Stimulated activated CD4-positive, alpha-beta T cell treated with anti-CD3 and anti-CD28 coated beads, Interleukin-2, amount 100 ng/mL, for 4 hours (primary cell): ENCODE measurements at regions not wholly inside any gene's neighbourhood (a gene's known extent, or its start where the extent isn't known, plus 50 kb on each side); places are given as distances from the start of the nearest gene placed in this dataset.

Experiments
- DNase-seq: peaks from one replicate; pipeline ENCODE4 v3.0.0-alpha.2; 2020; ENCODE audit warnings: low read depth

DNA sequence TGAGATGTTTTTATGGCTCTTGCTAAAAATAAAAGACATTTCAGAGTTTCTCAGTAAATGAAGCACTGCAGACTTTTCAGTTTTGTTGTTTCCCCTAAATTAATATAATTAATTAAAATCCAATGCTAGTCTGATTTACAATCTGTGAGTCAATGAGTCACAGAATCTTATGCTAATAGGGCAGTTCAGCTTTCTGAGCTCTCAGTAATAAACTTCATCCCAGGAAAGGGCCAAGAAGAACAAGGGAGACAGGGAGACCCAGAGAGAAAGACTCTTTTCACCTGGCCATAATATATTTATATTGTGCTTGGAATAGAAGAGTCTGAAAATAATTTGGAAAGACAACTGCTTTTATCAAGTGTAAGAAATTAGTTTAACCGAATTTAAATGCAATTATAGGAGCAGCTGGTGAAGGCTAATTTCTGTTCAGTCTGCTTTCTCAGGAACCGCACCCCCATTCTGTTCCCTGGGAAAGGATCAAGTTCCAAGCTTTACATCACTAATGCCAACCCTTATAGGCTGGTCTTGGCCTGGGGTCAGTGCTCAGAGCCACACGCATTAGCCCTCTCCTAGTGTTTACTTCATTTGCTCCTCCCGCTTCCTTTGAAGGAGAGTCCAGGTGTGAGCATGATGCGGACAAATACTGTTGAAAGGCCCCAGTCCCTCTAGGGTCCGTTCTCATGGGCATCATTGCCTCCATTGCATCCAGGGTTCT, 145.6 kb downstream of the ZBTB18 start:
- DNase-seq: no peak

DNA sequence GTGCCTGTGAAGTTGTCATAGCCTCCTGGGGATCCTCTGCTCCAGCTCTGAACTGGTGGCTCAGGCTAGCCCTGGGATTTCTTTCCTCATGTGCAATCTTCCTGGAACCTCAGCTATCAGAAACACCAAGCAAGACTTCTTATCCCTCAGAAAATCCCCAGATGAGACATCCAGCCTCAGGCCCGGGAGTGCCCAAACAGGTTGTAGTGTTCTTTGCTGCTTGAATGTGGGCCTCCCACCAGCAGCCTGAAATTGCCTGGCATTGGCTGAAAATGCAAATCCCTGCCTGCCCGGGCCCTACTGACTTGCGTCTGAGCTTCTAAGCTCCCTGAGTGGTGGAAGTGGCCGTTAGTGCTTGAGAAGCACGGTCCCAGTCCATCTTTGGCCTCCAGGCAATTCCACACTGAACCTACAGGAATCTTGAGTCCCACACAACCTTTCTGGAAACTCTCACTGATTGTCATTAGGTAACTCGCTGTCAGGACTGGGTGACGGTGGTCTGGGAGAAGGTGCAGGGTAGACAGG, 146.8 kb downstream of the ZBTB18 start:
- no peak for DNase-seq

DNA sequence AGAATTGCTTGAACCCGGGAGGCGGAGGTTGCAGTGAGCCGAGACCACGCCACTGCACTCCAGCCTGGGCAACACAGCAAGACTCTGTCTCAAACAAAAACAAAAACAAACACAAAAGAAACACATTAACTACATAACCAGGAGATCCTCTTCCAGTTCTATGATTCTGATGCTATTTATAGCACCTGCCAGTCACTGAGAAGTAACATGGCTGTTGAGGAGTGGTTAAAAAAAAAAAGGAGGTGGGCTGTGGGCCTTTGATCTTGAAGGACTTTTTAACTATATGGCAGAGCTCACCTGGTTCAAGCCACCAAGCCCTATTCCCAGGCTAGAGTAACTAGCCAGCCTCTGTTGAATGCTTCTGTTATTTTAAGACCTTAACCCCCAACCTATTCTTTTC, 148.8 kb downstream of the ZBTB18 start:
- DNase-seq: no peak

DNA sequence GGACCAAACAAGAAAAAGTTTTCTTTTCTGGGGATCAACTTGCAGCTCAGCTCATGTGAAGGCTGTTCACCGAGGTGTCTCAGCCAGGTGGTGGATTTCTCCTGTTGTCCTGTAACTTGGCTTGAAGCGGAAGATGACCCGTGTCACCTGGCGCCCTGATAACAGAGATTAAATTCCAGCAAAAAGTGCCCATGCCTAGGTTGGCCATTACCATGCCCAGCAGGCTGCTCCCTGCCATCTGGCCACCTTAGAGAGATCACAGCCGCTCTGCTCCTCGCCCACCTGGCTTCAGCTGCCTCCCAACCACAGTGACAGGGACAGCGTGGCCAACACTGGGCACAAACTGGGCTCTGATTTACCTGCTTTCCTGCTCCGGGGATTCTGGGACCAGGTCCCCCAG, 149.5 kb downstream of the ZBTB18 start:
- DNase-seq: no peak

DNA sequence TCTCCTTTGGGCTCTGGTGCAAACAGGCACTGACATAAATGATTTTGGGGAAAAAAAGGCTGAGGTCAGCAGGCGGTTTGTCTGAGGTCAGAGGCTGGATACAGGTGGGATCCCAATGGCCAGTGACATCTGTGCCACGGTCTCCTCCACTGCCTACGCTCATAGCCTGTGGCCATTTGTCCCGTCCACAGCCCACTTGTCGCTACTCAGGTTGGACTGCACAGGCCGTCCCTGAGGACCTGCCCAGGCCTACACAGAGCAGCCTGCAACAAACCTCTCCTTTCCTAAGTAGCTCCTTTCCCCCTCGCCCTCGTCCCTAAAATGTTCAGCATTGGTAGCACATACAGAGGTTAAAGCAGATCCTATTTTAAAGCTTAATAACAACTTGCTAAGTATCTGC, 150.7 kb downstream of the ZBTB18 start:
- DNase-seq: no peak

DNA sequence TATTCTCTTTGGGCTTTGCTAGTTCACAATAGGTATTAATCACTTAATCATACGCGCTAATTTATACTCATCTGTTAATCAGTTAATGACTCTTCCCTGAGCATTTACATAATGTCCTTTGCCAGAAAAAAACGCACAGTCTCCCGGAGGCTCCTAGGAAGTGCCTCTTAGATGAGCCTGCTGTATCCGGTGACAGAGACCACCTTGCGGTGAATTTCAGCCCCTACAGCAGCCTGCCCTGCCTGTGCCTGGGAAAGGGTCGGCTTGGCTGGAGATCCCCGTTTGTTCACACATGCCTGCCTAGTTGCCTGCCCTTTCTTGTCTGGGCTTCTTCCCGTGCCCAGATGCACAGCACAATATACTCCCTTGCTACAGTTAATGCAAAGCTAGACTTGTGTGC, 152.9 kb downstream of the ZBTB18 start:
- no peak for DNase-seq

DNA sequence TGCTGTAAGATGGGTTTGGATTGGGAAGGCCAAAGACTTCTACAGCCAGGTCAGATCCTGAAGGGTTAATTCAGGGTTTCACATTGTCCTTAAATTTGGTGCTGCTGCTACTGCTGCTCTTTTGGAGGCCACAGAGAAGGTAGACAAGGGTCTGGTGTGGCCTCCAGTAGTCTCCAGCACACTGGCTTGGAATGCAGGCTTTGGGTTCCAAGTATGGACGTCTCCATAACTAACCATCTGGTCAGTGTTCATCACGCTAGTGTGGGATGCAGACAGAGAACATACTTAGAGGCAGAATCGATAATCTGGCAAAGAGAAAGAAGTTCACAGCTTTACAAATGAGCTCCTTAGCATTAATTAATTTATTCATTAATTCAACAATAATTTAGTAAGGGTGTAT, 154.1 kb downstream of the ZBTB18 start:
- no peak for DNase-seq

DNA sequence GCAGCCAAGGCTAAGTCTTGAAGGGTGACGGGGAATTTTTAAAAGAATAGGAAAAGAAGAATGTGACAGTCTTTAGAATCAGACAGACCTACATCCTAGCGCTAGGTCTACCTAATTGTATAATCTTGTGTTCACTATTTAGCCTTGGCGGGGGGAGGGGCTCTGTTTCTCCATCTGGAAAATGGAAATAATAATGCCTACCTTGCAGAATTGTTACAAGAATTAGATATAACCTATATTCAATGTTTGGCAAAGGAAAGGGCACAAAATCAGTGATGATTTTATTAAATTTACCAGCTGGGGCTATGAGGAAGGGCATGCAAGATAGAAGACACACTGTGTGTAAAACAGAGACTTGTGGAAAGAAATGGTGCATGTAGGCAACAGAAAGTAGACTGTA, 154.8 kb downstream of the ZBTB18 start:
- DNase-seq: no peak

DNA sequence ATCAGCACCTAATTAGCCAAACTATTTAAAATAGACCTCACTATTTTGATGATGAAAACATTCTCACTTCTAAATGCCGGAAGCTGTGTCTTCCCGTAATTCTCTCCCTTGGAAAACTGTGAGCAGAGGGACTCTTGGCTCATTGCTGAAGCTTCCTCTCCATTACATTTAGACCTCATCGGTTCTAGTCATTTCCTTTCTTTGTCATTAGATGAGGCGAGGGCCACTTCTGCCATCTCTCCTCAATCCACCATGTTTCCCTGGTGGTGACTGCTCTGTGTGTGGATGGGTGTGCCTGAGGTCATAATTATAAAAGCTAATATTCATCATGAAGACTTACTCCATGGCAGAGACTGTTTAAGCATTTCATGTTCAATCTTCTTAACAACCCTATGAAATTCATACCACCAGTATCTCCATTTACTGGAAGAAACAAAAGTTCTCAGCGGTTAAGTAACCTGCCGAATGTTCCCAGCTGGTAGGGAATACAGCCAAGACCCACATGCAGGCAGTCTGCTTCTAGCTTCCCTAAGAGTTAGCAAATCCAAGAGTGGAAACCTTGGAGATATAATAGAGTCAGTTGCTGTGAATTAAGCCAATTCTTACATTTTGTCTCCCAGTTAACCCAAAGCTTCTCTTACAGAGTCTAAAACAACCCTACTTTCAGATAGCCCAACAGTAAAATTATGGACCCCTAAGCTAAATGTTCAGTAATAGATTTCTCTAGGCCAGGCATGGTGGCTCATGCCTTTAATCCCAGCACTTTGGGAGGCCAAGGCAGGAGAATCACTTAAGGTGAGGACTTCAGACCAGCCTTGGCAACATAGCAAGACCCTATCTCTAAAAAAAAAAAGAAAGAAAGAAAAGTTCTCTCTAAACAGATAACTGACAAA, 156.2 kb downstream of the ZBTB18 start:
- no peak for DNase-seq

DNA sequence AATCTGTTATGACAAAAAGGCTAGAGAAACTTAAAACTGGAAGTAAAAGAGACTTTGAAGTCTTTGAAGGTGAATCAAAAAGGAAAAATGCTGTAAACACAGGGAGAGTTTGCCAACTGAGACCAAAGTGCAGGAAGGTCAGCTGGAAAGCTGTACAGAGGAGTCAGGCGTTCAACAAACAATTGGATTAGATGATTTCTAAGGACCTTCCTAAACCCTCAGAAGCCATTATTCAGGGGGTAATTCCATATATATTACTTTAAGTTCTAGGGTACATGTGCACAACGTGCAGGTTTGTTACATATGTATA, 156.8 kb downstream of the ZBTB18 start:
- no peak for DNase-seq

DNA sequence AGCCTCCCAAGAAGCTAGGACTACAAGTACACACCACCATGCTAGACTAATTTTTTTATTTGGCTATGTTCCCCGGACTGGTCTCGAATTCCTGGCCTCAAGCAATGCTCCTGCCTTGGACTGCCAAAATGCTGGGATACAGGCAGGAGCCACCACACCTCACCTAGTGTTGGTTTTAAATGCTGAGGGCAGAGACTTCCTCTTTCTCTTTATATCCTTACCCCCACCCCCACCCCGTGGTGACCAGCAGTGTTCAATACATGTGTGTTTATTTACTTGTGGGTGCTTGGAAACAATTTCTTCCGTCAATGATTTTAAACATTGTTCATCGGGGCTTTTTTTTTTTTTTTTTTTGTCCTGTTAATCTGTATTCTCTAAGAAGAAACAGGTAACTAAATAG, 158.9 kb downstream of the ZBTB18 start:
- DNase-seq: no peak

DNA sequence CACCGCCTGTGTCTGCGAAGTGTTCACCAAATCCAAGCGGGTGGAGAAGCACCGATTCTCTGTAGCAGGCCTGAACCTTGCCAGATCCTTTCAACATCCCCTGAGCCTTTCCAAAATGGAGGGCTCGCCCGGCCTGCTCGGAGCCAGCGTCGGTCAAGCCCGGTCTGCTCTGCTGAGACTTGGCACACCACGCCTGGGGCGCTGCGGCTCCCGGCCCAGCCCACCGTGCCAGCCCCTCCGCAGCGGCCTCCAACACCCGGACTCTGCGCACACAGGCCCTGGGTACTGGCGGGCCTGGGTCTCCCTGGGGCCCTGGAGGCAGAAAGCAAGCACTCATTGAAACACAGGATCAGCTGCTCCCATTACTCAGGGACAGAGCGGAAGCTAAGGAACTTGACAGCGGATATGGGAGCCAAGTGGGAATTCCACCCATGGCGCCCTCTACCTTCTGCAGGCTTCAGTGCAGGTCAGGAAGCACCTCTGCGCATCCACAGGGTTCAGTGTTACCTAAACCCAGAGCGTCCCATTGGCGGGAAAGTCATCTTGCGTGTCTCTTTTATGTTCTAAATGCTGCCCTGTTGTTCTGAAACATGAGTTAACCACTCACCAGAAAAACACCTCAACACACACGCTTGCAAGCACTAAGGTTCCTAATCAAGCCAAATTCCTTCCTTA, 159.9 kb downstream of the ZBTB18 start:
- no peak for DNase-seq

DNA sequence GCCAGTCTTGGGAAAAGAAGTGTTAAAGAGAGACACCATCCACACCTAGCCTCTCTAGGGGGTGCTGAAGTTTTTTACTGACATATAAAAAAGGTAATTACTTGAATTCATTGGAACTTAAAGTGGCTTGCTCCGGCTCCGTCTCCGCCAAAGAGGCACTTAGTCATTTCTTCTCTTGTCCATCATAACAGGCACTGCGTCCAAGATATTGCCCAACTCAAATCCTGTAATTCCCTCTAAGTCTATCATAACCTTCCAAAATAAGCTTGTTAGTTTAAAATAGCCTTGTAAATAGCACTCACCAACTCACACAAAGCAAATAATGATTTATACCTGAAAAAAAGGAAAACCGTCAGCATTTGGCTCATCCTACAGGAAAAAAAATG, 160.5 kb downstream of the ZBTB18 start:
- DNase-seq: no peak

DNA sequence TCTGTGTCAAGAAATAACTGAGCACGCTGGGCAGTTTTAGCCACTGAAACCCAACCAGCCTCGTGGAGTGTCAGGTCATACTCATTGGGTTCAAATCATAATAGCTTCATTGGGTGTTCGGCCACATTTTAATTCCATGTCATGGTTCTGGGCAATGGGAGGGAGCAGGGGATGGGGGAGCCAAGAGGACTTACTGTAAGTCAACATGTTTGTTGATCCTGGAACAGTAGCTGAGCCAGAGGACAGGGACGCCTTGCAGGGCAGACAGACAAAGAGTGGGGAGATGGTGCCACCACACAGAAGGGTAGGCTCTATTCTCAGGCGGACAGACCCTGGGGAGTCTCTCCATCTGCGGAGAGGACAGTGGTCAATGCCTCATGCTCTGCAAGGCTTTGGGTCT, 161.1 kb downstream of the ZBTB18 start:
- DNase-seq: no peak

DNA sequence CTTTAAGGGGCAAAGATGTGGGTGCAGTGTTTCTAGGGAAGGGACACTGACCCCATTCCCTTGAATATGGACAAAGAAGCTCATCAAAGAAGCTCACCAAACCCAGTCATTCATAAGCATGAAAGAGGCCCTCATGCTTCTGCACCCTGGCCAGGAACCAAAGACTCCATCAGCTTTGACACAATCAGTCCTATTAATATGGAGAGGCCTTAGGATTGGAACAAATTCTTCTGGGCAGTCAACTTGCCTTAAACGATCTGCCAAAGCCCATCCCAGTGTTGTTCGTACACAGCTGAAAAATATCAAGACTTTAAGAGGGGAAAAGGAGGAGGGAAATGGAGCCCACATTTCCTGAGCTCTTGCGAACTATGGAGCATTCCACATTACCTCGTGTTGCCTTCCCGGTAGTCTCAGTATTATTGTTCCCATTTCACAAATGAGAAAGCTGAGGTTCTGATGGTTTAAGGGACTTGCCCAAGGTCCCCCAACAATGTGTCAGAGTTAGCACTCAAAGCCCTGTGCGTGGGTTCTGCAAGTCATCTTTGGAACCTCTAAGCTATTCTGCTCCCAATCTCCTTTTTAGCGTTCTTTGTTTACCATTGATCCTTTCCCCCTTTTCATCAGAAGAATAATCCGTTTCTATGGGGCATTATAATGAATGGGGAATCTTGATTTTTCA, 161.9 kb downstream of the ZBTB18 start:
- no peak for DNase-seq

DNA sequence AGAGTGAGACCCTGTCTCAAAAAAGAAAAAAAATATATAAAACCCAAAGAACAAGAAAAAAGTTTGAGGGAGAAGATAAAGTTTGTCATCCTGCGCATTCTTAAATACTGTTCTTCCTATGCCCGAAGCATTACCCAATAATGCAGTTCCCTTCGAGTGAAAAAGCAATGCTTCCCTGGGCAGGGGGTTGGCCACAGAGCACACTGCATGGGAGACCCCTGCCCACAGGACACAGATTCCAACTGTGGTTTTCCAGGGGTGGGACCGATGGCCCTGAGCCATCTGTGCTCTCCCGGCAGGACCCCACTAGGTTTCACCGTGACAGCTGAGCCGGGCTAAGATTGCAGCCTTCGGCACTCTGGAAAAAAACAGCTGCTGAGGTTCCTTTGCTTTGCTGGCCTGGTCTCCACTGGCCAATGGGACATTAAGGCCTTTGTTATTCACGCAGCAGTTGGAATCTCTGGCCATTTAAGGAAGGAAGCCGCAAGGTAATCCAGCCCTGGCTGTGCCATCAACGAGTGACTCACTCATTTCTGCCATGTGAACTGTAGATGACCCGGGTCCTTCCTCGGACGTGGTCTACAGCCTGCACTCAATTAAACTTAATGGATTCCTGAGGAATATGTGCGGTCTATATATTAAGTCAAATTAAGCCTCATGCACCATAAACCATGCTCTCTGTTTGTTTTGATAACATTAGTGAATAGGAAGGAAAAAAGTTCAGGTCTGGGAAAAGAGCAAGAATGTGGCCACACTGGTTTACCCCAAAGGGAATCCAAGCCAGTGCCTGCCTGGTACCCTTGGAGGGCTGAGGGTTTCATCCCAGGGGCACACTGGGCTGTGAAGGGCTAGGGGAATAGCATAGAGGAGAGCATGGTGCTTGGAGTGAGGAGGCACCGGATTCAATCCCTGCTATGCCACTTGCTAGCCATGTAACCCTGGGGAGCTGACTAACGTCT, 163.2 kb downstream of the ZBTB18 start:
- no peak for DNase-seq

DNA sequence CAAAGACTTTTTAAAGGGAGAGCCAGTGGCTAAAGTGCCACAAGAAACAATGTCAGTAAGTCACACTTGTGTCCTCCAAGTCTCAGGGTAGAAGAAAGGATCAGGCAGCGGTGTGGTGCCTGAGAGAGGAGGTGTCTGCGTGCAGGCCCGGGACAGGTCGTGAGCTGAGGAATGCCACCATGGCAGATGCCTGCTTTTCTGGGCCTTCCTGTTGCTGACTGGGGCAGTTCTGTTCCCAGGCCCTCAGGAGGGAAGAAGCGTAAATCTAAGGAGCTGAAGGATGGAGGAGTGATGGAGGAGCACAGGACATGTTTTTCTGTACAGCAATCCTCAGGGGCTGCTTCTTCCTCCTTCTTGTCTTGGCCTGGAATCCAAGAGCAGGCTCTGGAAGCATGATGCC, 165.8 kb downstream of the ZBTB18 start:
- DNase-seq: no peak

DNA sequence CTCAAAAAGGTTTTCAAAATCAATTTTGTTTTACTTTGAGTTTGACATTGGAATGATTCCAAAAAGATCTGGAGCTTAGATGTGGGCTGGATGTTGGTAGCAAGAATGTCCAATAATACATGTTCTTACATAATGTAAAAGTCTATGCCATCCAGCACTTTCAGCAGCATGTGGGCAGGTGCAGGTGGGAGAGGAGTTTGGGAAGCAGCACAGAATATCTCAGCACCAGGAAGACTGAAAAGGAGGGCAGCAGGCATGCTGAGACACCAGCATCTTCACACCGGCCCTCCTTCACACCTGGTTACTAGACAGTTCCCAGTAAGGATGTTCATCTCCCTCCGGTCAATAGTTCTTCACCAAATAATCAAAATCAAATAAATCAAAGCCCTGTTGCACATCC, 166.6 kb downstream of the ZBTB18 start:
- no peak for DNase-seq

DNA sequence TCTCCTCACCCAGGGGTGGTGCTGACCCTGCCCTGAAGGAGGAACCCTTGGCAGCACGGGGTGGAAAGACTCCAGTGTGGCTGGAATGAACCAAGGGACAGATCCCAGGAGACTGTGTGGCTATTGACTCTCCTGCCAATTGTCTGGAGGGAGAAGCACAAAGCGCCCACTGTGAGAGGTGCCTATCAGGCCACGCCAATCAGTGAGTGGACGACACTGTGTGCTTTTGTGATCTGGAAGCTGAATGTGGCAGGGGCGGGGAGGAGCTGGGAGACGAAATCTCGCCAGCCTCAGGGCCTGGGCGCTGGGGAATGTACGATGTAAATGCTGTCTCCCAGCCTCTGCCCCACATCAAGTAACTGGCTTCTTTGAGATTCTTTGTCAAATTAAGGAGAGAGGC, 167.1 kb downstream of the ZBTB18 start:
- DNase-seq: no peak

DNA sequence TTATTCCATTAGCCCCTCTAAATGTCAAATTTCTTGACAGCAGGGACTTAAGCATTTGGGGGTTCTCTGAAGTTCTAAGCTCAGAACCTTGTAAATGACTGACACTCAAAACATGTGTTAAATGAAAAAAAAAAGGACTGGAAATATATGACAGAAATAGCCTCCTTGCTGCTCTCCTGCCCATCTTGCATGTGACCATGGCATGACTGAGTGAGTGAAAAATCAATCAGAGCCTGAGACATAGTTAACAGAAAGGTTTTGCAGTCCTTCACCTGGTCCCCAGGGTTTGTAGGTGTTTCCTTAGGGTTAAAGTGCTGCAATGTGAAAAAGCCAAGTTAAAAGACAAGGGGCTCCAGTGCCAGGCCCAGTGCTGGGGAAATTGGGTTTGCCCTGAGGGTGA, 168.1 kb downstream of the ZBTB18 start:
- DNase-seq: no peak

DNA sequence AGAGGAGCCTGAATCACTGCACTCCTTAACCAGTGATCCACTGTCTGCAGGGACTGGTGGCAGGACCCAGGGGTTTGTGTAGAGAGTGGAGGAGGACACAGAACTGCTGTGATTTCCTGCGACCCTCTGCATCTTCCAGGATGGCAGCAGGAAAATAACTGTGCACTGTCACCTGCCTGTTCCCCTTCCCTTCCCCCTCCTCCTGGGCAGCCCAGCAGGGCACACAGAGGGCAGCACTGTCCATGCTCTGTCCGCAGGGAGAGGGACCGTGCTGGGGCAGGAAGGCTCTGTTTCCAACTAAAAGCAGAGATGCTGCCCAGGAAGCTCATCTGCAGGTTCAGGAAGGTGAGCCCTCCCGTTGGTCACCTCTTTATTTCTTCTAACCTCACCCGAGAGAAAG, 168.7 kb downstream of the ZBTB18 start:
- DNase-seq: no peak
